Activated T-cell treated with anti-CD3 and anti-CD28 coated beads, Interleukin-2, amount 50 U/mL, for 24 hours (primary cell): ENCODE measurements at regions not wholly inside any gene's neighbourhood (a gene's known extent, or its start where the extent isn't known, plus 50 kb on each side); places are given as distances from the start of the nearest gene placed in this dataset.

Experiments used
- DNase-seq: peaks from one replicate; pipeline ENCODE4 v3.0.0-alpha.2; 2020
- H3K27ac Mint-ChIP-seq: 2 replicates; pipeline ENCODE4 v1.8.0; 2020; ENCODE audit warnings: mild to moderate bottlenecking, mixed read lengths
- H3K27me3 Mint-ChIP-seq: 2 replicates; pipeline ENCODE4 v1.8.0; 2020; ENCODE audit warnings: mixed read lengths
- H3K36me3 Mint-ChIP-seq: 2 replicates; pipeline ENCODE4 v1.8.0; 2020; ENCODE audit warnings: low read depth, mixed read lengths
- H3K4me1 Mint-ChIP-seq: 2 replicates; pipeline ENCODE4 v1.8.0; 2020; ENCODE audit warnings: low read depth, mixed read lengths
- H3K4me3 Mint-ChIP-seq: 2 replicates; pipeline ENCODE4 v1.8.0; 2020; ENCODE audit warnings: mild to moderate bottlenecking, moderate library complexity, mixed read lengths
- H3K9me3 Mint-ChIP-seq: 2 replicates; pipeline ENCODE4 v1.8.0; 2020; ENCODE audit warnings: mixed read lengths

DNA sequence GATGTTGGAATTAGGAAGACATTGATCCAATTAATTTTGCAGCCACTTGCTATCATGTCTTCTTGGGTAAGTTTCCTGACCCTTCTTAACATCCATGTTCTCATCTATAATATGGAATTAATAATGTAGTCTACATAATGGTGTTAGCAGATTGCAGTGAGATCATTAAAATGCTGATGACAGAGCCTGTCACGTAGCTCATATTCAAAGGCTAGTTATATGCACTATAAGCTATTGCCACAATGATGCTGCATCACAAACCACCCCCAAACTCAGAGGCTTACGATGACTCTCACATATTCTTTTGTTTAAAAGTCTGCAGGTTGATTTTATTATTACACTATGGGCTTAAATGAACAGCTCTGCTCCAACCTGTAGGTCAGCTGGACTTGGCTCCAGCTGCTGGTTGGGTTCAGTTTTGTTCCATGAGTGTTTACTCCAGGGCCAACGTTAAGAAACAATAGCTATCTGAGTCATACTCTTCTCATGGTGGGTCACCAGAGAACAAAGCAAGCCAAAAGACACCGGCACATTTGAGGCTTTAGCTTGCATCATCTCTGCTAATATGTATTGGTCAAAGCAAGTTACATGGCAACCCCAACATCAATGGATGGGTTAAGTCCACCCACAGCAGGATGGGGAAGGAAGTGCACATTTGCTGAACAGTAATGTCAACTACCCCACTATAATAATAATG lies 250.0 kb upstream of the SLCO3A1 start:
- Mint-ChIP-seq H3K4me1 (no peaks in the 10 kb centered on the region), H3K9me3 (no peaks in the 10 kb centered on the region), H3K4me3 (no peak overlapping the region), H3K36me3 (no peaks in the 10 kb centered on the region), H3K27me3 (peaks cover 14% of the 10 kb centered on the region), H3K27ac (no peak overlapping the region)
- no peak for DNase-seq

GRCh38 chr15:91604122-91604521 lies 249.4 kb upstream of the SLCO3A1 start:
- no peak for DNase-seq
- Mint-ChIP-seq H3K9me3 (no peaks in the 10 kb centered on the region), H3K36me3 (no peaks in the 10 kb centered on the region), H3K4me1 (no peaks in the 10 kb centered on the region), H3K27ac (no peak overlapping the region), H3K27me3 (peaks cover 8% of the 10 kb centered on the region), H3K4me3 (no peak overlapping the region)

DNA sequence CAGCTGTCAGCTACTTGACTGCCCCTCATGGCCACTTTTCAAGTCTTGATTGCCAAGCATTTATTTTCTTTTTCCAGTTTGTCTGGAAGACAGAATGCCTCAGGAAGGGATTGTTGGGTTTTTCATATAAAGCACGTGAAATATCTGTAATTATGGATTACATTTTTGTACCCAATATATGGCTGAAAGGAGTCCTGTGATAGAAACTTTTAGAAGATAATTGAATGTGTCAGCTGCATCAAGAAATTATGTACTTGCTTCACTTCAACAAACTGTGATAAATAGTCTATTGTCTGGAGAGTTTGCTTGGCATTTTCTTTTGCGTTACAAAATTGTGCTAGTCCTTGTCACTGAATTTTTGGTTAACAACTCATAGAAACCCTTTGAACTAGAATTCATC lies 247.9 kb upstream of the SLCO3A1 start:
- no peaks in the 10 kb centered on the region for H3K9me3 Mint-ChIP-seq
- no peaks in the 10 kb centered on the region for H3K4me1 Mint-ChIP-seq
- peaks cover 8% of the 10 kb centered on the region for H3K27me3 Mint-ChIP-seq
- no peaks in the 10 kb centered on the region for H3K36me3 Mint-ChIP-seq
- H3K27ac Mint-ChIP-seq: no peak overlapping the region
- DNase-seq: no peak
- H3K4me3 Mint-ChIP-seq: no peak overlapping the region

- DNase-seq: no peak
- Mint-ChIP-seq H3K4me1 (no peaks in the 10 kb centered on the region), H3K4me3 (no peak overlapping the region), H3K36me3 (no peaks in the 10 kb centered on the region), H3K27me3 (peaks cover 8% of the 10 kb centered on the region), H3K9me3 (no peaks in the 10 kb centered on the region), H3K27ac (no peak overlapping the region)
Measured at GRCh38 chr15:91609231-91609630, 244.3 kb upstream of the SLCO3A1 start.

DNA sequence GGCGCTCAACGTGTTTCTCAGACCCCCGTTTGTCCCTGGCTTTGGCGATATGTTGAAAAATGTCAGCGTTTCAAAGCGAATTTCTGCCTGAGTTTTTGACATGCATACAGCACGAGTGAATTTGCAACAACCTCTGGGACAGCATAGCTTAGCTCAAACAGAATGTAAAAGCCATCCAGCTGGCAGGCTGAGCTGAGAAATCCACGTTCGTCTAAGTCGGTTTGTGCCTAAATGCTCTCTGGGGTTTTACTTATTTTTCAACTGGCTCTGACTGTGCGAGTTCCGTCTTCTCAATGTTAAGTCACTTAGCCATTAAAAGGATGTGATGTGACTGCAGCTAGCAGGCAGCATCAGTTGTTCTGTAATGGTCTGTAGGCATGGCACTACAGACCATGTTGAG lies 243.5 kb upstream of the SLCO3A1 start:
- peaks cover 8% of the 10 kb centered on the region for H3K27me3 Mint-ChIP-seq
- no peak for DNase-seq
- no peaks in the 10 kb centered on the region for H3K9me3 Mint-ChIP-seq
- no peak overlapping the region for H3K27ac Mint-ChIP-seq
- H3K36me3 Mint-ChIP-seq: no peaks in the 10 kb centered on the region
- H3K4me3 Mint-ChIP-seq: no peak overlapping the region
- no peaks in the 10 kb centered on the region for H3K4me1 Mint-ChIP-seq

DNA sequence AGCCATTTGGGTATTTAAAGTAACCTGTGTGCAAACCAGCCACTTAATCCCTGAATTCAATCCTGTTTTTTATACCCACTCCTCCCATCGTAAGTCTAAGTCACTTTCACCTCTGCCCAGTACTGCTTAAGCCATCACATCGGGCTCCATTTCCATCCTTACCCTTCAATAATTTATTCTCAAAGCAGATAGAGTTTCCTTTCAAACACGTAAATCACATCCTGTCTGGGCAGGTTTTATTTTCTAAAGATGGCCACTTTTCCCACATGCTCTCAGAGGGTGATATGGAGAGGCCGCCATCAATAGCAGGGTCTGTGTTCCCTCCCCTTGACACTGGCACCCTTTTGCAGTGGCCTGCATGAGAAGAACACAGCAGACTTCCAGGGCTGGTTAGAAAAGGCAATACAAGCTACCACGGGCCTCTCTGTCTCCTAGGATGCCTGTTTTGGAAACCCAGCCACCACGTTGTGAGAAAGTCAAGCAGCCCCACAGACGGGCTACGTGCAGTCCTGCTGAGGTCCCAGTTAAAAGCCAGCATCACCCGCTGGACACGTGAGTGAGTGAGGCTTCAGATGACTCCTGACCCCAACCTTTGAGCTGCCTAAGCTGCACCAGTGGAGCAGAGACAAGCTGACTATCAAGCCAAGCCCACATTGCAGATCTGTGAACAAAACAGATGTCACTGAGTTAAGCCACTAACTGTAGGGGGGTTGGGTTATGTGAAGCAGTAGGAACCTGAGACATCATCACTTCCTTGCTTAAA lies 241.8 kb upstream of the SLCO3A1 start:
- Mint-ChIP-seq H3K4me1 (no peaks in the 10 kb centered on the region), H3K27ac (no peak overlapping the region), H3K27me3 (peaks cover 10% of the 10 kb centered on the region), H3K9me3 (peaks cover 3% of the 10 kb centered on the region), H3K4me3 (no peak overlapping the region), H3K36me3 (no peaks in the 10 kb centered on the region)
- DNase-seq: no peak

DNA sequence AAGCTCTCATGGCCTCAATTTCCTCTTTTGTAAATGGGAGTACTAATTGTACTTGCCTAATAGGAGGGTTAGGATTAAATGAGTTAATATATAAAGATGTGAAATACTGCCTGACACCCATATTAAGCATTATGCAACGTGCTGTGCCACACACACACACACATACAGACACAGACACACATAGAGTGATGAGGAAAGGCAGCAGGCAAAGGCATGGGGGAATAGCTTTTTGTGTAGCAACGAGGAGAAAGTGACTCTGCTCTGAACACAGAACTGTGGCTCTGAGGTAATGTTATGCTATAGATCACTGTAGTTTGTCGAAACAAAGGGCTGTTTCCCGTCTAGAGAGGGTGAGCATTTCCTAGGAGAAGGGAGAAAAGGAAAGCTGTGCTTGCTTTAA lies 233.3 kb upstream of the SLCO3A1 start:
- Mint-ChIP-seq H3K27ac (no peak overlapping the region), H3K27me3 (peaks cover 16% of the 10 kb centered on the region), H3K36me3 (no peaks in the 10 kb centered on the region), H3K4me3 (no peak overlapping the region), H3K4me1 (no peaks in the 10 kb centered on the region), H3K9me3 (peaks cover 12% of the 10 kb centered on the region)
- DNase-seq: no peak

GRCh38 chr15:91622235-91622634 lies 231.3 kb upstream of the SLCO3A1 start:
- H3K27ac Mint-ChIP-seq: no peak overlapping the region
- no peak for DNase-seq
- no peaks in the 10 kb centered on the region for H3K36me3 Mint-ChIP-seq
- H3K27me3 Mint-ChIP-seq: peaks cover 14% of the 10 kb centered on the region
- no peaks in the 10 kb centered on the region for H3K4me1 Mint-ChIP-seq
- H3K4me3 Mint-ChIP-seq: no peak overlapping the region
- peaks cover 9% of the 10 kb centered on the region for H3K9me3 Mint-ChIP-seq

- Mint-ChIP-seq H3K9me3 (peaks cover 9% of the 10 kb centered on the region), H3K4me1 (no peaks in the 10 kb centered on the region), H3K4me3 (no peak overlapping the region), H3K36me3 (no peaks in the 10 kb centered on the region), H3K27me3 (peaks cover 14% of the 10 kb centered on the region), H3K27ac (no peak overlapping the region)
- DNase-seq: no peak
Measured at GRCh38 chr15:91622711-91623342, 230.7 kb upstream of the SLCO3A1 start.

DNA sequence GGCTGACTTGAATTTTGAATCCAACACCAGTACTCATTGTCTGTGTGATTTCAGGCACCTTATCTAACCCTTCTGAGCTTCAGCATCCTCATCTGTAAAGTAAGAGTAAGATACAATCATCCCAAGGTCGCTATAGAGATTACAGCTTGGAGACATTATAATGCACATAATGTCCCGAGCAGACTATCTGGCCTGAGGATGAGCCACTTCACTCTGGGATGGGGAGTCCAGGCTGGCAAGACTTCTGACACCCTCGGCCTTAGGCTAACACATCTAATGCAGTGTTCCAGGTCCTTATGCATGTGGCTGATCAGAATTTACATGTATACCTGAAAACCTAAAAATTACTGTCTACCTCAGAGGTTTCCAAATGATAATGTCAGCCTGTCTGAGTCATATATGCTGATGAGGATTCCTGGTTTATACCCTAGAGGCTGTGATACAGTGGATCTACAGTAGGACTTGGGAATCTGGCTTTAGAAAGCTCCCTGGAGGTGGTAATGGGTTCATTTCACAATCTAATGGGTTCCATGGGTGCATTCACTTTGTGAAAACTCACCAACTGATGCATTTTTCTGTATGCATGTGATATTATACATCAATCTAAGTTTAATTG lies 229.0 kb upstream of the SLCO3A1 start:
- no peak for DNase-seq
- Mint-ChIP-seq H3K27ac (no peak overlapping the region), H3K4me1 (no peaks in the 10 kb centered on the region), H3K27me3 (peaks cover 14% of the 10 kb centered on the region), H3K9me3 (no peaks in the 10 kb centered on the region), H3K4me3 (no peak overlapping the region), H3K36me3 (no peaks in the 10 kb centered on the region)

DNA sequence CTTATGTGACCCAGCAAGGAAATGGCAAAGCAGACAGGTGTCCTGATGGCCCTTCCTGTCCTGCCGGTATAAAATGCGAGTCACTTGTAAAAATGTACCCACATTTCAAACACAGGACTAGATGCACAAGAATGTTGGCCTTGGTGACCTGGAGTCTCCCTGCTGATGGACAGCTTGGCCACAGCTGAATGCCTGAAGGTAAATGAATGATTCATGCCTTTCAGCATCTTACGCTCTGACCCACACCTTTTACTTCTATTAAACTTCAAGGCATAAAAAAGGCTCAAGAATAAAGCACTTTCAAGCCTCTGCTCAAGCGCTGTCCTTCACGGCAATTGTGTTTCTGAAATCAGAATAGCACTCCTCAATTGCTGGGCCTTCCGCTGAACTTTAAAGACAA lies 228.0 kb upstream of the SLCO3A1 start:
- Mint-ChIP-seq H3K36me3 (no peaks in the 10 kb centered on the region), H3K9me3 (no peaks in the 10 kb centered on the region)

GRCh38 chr15:91627473-91628278 lies 225.8 kb upstream of the SLCO3A1 start:
- no peak overlapping the region for H3K4me3 Mint-ChIP-seq
- no peaks in the 10 kb centered on the region for H3K36me3 Mint-ChIP-seq
- peaks cover 3% of the 10 kb centered on the region for H3K27me3 Mint-ChIP-seq
- H3K9me3 Mint-ChIP-seq: no peaks in the 10 kb centered on the region
- no peak for DNase-seq
- H3K27ac Mint-ChIP-seq: no peak overlapping the region
- no peaks in the 10 kb centered on the region for H3K4me1 Mint-ChIP-seq

More for the DNA sequence above, 228.0 kb upstream of the SLCO3A1 start:
- Mint-ChIP-seq H3K27me3 (peaks cover 11% of the 10 kb centered on the region), H3K4me1 (no peaks in the 10 kb centered on the region), H3K4me3 (no peak overlapping the region), H3K27ac (no peak overlapping the region)
- DNase-seq: no peak

DNA sequence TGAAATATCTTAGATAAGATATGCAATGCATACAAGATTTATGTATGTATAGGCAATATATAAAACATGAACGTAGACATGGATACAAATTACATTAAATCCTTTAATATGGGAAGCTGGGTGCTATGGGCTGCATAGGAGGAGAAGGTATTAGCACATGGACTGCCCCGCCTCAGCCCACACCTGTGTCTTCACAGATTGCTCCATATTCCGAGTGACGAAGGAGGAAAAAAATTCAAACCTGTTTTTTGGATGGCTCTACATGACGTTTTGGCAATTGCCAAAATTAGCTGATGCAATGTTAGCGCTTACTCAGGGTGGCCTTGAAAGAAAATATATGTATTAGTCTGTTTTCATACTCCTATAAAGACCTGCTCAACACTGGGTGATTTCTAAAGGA lies 223.4 kb upstream of the SLCO3A1 start:
- no peaks in the 10 kb centered on the region for H3K27me3 Mint-ChIP-seq
- H3K4me3 Mint-ChIP-seq: no peak overlapping the region
- H3K36me3 Mint-ChIP-seq: no peaks in the 10 kb centered on the region
- no peak for DNase-seq
- H3K27ac Mint-ChIP-seq: no peak overlapping the region
- no peaks in the 10 kb centered on the region for H3K9me3 Mint-ChIP-seq
- no peaks in the 10 kb centered on the region for H3K4me1 Mint-ChIP-seq

DNA sequence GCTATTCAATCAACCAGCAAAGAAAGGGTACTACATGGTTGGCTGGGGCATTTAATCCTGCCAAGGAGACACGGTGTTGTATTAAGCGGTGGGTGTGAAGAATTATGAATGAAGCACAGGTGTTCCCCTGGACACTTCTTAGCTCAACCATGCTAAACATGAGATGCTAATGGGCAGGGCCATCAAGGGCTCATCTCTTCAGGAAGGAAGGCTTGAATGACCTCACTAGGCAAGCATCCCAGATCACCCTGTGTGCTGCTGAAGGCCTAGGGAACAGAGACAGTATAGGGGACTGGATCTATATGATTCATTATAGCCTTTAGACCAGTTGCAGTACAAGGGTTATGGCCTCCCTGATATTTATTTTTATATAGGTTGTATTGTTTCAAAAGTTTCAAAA lies 221.3 kb upstream of the SLCO3A1 start:
- H3K4me3 Mint-ChIP-seq: no peak overlapping the region
- no peaks in the 10 kb centered on the region for H3K27me3 Mint-ChIP-seq
- H3K4me1 Mint-ChIP-seq: no peaks in the 10 kb centered on the region
- H3K36me3 Mint-ChIP-seq: no peaks in the 10 kb centered on the region
- no peak for DNase-seq
- no peak overlapping the region for H3K27ac Mint-ChIP-seq
- no peaks in the 10 kb centered on the region for H3K9me3 Mint-ChIP-seq
